CD4-positive, alpha-beta T cell (primary cell): ENCODE measurements at regions not wholly inside any gene's neighbourhood (a gene's known extent, or its start where the extent isn't known, plus 50 kb on each side); places are given as distances from the start of the nearest gene placed in this dataset.

Experiments used
- ATAC-seq: fragments of 200-7000 bp; cut with Tn5 transposase; one replicate; pipeline ENCODE4 v1.10.0; 2022; ENCODE audit warnings: mild to moderate bottlenecking; ENCODE audit not compliant: poor library complexity
- CTCF ChIA-PET: fragments of 350-600 bp; sonication (Branson Sonifier 250); formaldehyde crosslinking; loops from one replicate; lab custom pipeline; 2021; ENCODE audit warnings: antibody characterized with exemption, inconsistent platforms; lab: Charles Lee
- POLR2A ChIA-PET: fragments of 350-600 bp; sonication (Branson Sonifier 250); formaldehyde crosslinking; loops from one replicate; lab custom pipeline; 2021; ENCODE audit warnings: antibody characterized with exemption, inconsistent platforms; lab: Charles Lee
- DNase-seq, 14 experiments: peaks; one replicate each; pipeline ENCODE4 v3.0.0-alpha.2; 2013 to 2020; ENCODE audit warnings: mixed read lengths in 2 of 14
- H3K27ac ChIP-seq, 2 donors: one replicate each; pipeline versions ENCODE4 v1.5.1 to v1.7.0; 2013; ENCODE audit warnings: low read length in 2 of 2, low read depth in 1 of 2, mild to moderate bottlenecking in 1 of 2
- H3K27me3 ChIP-seq, 2 experiments: 1 replicate in 1 of 2; 2 replicates in 1 of 2; pipeline versions ENCODE4 v1.6.1 to v1.7.0; 2013; ENCODE audit warnings: low read length in 2 of 2, control low read depth in 1 of 2, mild to moderate bottlenecking in 1 of 2, moderate library complexity in 1 of 2; ENCODE audit not compliant: insufficient read depth in 2 of 2, control insufficient read depth in 1 of 2
- H3K36me3 ChIP-seq: one replicate; pipeline ENCODE4 v1.6.1; 2013; ENCODE audit warnings: low read length, control low read depth; ENCODE audit not compliant: insufficient read depth
- H3K4me1 ChIP-seq: one replicate; pipeline ENCODE4 v1.6.1; 2013; ENCODE audit warnings: low read length, control low read depth; ENCODE audit not compliant: insufficient read depth
- H3K4me3 ChIP-seq: one replicate; pipeline ENCODE4 v1.5.1; 2013; ENCODE audit warnings: mild to moderate bottlenecking, low read length, moderate library complexity
- H3K9me3 ChIP-seq, 2 experiments: 1 replicate in 1 of 2; 2 replicates in 1 of 2; pipeline versions ENCODE4 v1.6.1 to v1.7.0; 2013; ENCODE audit warnings: low read length in 2 of 2, mild to moderate bottlenecking in 2 of 2, control low read depth in 1 of 2, moderate library complexity in 1 of 2; ENCODE audit not compliant: control insufficient read depth in 1 of 2, insufficient read depth in 1 of 2
- H3K27ac Mint-ChIP-seq: one replicate; pipeline ENCODE4 v1.8.0; 2020; ENCODE audit warnings: mixed read lengths
- H3K27me3 Mint-ChIP-seq: one replicate; pipeline ENCODE4 v1.8.0; 2021; ENCODE audit warnings: mixed read lengths
- H3K36me3 Mint-ChIP-seq: one replicate; pipeline ENCODE4 v1.8.0; 2021; ENCODE audit warnings: low read depth, mixed read lengths
- H3K4me1 Mint-ChIP-seq: one replicate; pipeline ENCODE4 v1.8.0; 2021; ENCODE audit warnings: low read depth, mixed read lengths
- H3K4me3 Mint-ChIP-seq: one replicate; pipeline ENCODE4 v1.8.0; 2020; ENCODE audit warnings: mild to moderate bottlenecking, mixed read lengths
- H3K9me3 Mint-ChIP-seq: one replicate; pipeline ENCODE4 v1.8.0; 2020; ENCODE audit warnings: mixed read lengths
- intact Hi-C, 2 experiments: fragments of 100-400 bp; cut with DNase I in 1 of 2; cut with micrococcal nuclease in 1 of 2; formaldehyde crosslinking; loops; one replicate each; pipeline versions ENCODE4 v1.15.1 to v1.9.0; 2023 to 2025; cut with DNase I, micrococcal nuclease
- TF ChIP-seq, protein P1 (sequence below): fragments of 200-600 bp; IDR thresholded peaks from one replicate; pipeline ENCODE4 v1.8.0; 2022; ENCODE audit warnings: antibody characterized with exemption, mild to moderate bottlenecking

DNA sequence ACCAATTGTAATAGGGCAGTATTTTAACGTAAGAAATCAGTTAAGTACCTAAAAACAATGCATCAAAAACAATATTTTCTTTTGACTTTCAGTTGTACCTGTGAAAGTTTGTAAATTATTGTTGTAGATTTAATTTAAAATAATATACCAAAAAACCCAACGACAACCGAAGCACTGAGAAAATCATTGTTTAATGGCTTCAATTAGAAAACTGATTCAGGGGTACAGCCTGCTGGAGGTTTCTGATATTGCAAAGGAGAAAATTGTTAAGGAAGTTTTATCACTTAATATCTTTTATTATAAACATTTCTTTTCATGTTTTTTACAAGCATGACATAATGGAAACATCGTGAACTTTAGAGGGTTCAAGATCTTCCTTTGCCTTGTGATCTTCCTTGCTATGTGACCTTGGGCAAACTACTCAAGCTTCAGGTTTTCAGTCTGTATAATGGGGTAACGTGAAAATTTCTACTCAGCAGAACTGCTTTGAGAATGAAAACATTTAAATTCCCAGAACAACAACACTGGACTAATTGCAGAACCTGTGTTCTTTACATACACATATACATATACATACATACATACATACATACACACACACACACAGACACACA, 76.3 kb upstream of the GLS start:
- H3K4me3 Mint-ChIP-seq, result no peak overlapping the region
- intact Hi-C loops, result loop anchor here (1.0 to 10.0 kb wide), 4 partner anchors 167 to 715 kb away; partner anchors contain the start of gene NEMP2 (in 1 of the 2)
- no peaks in the 10 kb centered on the region for H3K27me3 Mint-ChIP-seq
- no peaks in the 10 kb centered on the region for H3K4me1 Mint-ChIP-seq
- no peaks in the 10 kb centered on the region for H3K9me3 Mint-ChIP-seq
- DNase-seq, result peak in 4 of 14 experiments; percentile 17 to 31 (median 20)
- Histone ChIP-seq H3K9me3 (no peaks in the 10 kb centered on the region), H3K4me1 (no peaks in the 10 kb centered on the region), H3K27me3 (no peaks in the 10 kb centered on the region), H3K36me3 (no peaks in the 10 kb centered on the region), H3K27ac (no peak overlapping the region), H3K4me3 (no peak overlapping the region)
- H3K27ac Mint-ChIP-seq, result no peak overlapping the region
- POLR2A ChIA-PET, result no interaction called here
- TF ChIP-seq, protein P1, sequence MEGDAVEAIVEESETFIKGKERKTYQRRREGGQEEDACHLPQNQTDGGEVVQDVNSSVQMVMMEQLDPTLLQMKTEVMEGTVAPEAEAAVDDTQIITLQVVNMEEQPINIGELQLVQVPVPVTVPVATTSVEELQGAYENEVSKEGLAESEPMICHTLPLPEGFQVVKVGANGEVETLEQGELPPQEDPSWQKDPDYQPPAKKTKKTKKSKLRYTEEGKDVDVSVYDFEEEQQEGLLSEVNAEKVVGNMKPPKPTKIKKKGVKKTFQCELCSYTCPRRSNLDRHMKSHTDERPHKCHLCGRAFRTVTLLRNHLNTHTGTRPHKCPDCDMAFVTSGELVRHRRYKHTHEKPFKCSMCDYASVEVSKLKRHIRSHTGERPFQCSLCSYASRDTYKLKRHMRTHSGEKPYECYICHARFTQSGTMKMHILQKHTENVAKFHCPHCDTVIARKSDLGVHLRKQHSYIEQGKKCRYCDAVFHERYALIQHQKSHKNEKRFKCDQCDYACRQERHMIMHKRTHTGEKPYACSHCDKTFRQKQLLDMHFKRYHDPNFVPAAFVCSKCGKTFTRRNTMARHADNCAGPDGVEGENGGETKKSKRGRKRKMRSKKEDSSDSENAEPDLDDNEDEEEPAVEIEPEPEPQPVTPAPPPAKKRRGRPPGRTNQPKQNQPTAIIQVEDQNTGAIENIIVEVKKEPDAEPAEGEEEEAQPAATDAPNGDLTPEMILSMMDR, result peak; percentile 55
- ATAC-seq, result no peak
- CTCF ChIA-PET, result interaction anchor here (0.6 to 0.9 kb wide), 2 partner anchors 65 to 716 kb away, joined by 3 read pairs; no protein-coding TSS in a partner anchor
- no peaks in the 10 kb centered on the region for H3K36me3 Mint-ChIP-seq

DNA sequence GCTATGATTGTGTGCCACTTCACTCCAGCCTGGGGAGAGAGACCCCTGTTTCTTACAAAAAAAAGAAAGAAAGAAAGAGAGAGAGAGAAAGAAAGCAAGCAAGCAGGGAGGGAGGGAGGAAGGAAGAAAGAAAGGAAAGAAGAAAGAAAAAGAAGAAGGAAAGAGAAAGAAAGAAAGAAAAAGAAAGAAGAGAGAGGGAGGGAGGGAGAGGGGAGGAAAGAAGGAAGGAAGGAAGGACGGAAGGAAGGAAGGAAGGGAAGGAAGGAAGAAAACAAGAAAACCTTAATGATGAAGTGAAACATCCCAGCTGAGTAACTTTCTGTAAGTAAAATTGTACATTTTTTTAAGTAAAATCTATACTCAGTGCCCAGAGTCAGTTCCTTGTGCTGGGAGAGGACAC, 75.5 kb upstream of the GLS start:
- Mint-ChIP-seq H3K9me3 (no peaks in the 10 kb centered on the region), H3K4me1 (no peaks in the 10 kb centered on the region), H3K27me3 (no peaks in the 10 kb centered on the region), H3K4me3 (no peak overlapping the region), H3K27ac (no peak overlapping the region), H3K36me3 (no peaks in the 10 kb centered on the region)
- H3K36me3 ChIP-seq, result no peaks in the 10 kb centered on the region
- ATAC-seq (no peak), DNase-seq (no peak)
- H3K4me1 ChIP-seq, result no peaks in the 10 kb centered on the region
- TF ChIP-seq, protein P1, result no peak
- ChIA-PET POLR2A (no interaction called here), CTCF (no interaction called here)
- H3K4me3 ChIP-seq, result no peak overlapping the region
- intact Hi-C loops, result loop anchor here (2.0 to 10.0 kb wide), 2 partner anchors 270 to 716 kb away; partner anchors contain the start of gene NEMP2 (in 1 of the 2)
- no peaks in the 10 kb centered on the region for H3K27me3 ChIP-seq
- no peaks in the 10 kb centered on the region for H3K9me3 ChIP-seq
- H3K27ac ChIP-seq, result no peak overlapping the region

DNA sequence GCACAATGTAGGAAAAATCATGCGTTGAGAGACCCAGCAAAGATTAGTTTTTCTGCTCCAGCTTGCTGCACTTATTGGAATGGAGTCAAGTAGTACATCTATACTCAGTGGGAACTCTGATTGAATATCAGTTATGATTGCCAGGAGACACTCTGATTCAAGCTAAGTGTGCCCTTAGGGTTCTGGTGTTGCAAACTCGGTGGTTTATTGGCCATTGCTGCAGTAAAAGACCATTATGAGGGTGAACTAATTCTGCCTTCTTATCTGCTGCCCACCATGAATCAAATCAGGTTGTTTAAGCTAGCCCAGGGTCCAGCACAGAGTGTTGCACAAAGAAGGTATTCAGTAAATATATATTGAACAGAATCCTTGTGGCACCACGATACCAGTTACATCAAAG, 74.8 kb upstream of the GLS start:
- DNase-seq, result no peak
- Mint-ChIP-seq H3K27me3 (no peaks in the 10 kb centered on the region), H3K27ac (no peak overlapping the region), H3K4me1 (no peaks in the 10 kb centered on the region), H3K36me3 (no peaks in the 10 kb centered on the region), H3K4me3 (no peak overlapping the region), H3K9me3 (no peaks in the 10 kb centered on the region)
- intact Hi-C loops, result loop anchor here (2.0 to 10.0 kb wide), 2 partner anchors 271 to 717 kb away; partner anchors contain the start of gene NEMP2 (in 1 of the 2)
- POLR2A ChIA-PET, result no interaction called here
- Histone ChIP-seq H3K4me1 (no peaks in the 10 kb centered on the region), H3K27me3 (no peaks in the 10 kb centered on the region), H3K27ac (no peak overlapping the region), H3K36me3 (no peaks in the 10 kb centered on the region), H3K9me3 (no peaks in the 10 kb centered on the region), H3K4me3 (no peak overlapping the region)
- CTCF ChIA-PET, result no interaction called here
- ATAC-seq, result no peak
- TF ChIP-seq, protein P1, result no peak
